Left lung (tissue), 4 donors: ENCODE measurements at regions not wholly inside any gene's neighbourhood (a gene's known extent, or its start where the extent isn't known, plus 50 kb on each side); places are given as distances from the start of the nearest gene placed in this dataset.

Experiments
- ATAC-seq: fragments of 200-7000 bp; cut with Tn5 transposase; one replicate; pipeline ENCODE4 v1.9.1; 2020; ENCODE audit warnings: moderate library complexity
- DNase-seq, 4 donors: peaks; one replicate each; pipeline ENCODE4 v3.0.0-alpha.2; 2013 to 2020
- H3K27ac ChIP-seq, 2 donors: fragments of 200-600 bp; sonication (generic) in 1 of 2; one replicate each; pipeline versions ENCODE4 v1.5.0 to v1.8.0; 2020 to 2021
- H3K27me3 ChIP-seq, 2 donors: fragments of 200-600 bp; sonication (generic) in 1 of 2; one replicate each; pipeline versions ENCODE4 v1.5.0 to v1.8.0; 2020 to 2021
- H3K36me3 ChIP-seq, 2 donors: fragments of 200-600 bp; sonication (generic) in 1 of 2; one replicate each; pipeline versions ENCODE4 v1.5.0 to v1.8.0; 2020 to 2021
- H3K4me1 ChIP-seq, 2 donors: fragments of 200-600 bp; one replicate each; pipeline ENCODE4 v1.8.0; 2021
- H3K4me3 ChIP-seq, 2 donors: fragments of 200-600 bp; sonication (generic) in 1 of 2; one replicate each; pipeline versions ENCODE4 v1.5.0 to v1.8.0; 2020 to 2021; ENCODE audit warnings: mild to moderate bottlenecking in 1 of 2
- H3K9me3 ChIP-seq, 2 donors: fragments of 200-600 bp; sonication (generic) in 1 of 2; one replicate each; pipeline versions ENCODE4 v1.5.0 to v1.8.0; 2020 to 2021
- intact Hi-C, 2 donors: fragments of 100-400 bp; cut with DNase I; formaldehyde crosslinking; loops; one replicate each; pipeline versions ENCODE4 v1.11.2 to v1.14.2; 2022
- TF ChIP-seq, protein P1 (sequence below), 2 donors: fragments of 200-600 bp; sonication (generic) in 1 of 2; IDR thresholded peaks; one replicate each; pipeline versions ENCODE4 v1.5.0 to v1.8.0; 2021; ENCODE audit warnings: antibody characterized with exemption in 2 of 2
- donor health status: DM: no; HTN: yes; CAD: no.
- donor health status: DM: no; HTN: no; CAD: no.

DNA sequence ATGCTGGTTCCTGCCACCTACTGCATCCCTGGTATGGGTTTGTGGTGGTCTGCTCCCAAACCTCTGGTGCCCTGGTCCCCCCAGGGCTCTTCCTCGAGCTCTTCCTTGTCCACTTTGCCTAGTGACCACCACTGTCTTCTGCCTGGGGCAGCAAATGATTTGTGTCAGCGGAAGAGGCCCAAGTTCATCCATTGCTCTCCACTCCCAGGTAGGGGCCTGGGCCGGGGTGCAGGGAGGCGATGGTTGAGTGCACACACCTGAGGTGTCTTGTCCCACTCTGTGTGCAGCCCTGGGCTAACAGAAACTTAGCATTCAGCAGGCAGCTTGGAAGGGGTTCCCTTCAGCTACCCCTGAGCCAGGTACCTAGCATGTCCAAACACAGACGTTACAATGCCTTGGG is 75.6 kb upstream of the SOX3 start:
- H3K27me3 ChIP-seq = no peaks in the 10 kb centered on the region
- ATAC-seq (no peak), DNase-seq (no peak)
- no peak overlapping the region for H3K27ac ChIP-seq
- intact Hi-C loops = no loop called here
- H3K36me3 ChIP-seq = no peaks in the 10 kb centered on the region
- H3K4me3 ChIP-seq = no peak overlapping the region
- no peaks in the 10 kb centered on the region for H3K4me1 ChIP-seq
- TF ChIP-seq, protein P1, sequence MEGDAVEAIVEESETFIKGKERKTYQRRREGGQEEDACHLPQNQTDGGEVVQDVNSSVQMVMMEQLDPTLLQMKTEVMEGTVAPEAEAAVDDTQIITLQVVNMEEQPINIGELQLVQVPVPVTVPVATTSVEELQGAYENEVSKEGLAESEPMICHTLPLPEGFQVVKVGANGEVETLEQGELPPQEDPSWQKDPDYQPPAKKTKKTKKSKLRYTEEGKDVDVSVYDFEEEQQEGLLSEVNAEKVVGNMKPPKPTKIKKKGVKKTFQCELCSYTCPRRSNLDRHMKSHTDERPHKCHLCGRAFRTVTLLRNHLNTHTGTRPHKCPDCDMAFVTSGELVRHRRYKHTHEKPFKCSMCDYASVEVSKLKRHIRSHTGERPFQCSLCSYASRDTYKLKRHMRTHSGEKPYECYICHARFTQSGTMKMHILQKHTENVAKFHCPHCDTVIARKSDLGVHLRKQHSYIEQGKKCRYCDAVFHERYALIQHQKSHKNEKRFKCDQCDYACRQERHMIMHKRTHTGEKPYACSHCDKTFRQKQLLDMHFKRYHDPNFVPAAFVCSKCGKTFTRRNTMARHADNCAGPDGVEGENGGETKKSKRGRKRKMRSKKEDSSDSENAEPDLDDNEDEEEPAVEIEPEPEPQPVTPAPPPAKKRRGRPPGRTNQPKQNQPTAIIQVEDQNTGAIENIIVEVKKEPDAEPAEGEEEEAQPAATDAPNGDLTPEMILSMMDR (IDR thresholded peaks at IDR 0.05) = no peak
- H3K9me3 ChIP-seq = no peaks in the 10 kb centered on the region

DNA sequence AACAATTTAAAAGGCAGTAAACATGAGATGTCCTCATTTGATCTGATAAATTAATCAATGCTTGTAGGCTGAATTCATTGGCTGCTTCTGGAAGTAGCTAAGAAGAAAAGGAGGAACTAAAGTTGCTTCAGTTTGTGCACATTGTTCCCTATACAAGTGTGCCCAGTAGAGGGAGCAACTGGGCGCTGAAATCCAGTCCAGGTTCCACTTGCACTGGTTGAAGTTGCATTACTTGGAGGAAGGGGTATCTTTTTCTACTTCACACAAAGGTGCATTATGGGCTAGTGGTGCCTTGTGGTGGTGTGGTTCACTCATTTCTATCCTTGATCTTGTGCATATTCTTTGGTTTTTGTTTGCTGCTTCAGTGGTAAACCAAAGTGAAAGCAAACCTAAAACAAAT is 67.9 kb upstream of the SOX3 start:
- Histone ChIP-seq H3K27me3 (no peaks in the 10 kb centered on the region), H3K27ac (no peak overlapping the region), H3K4me3 (no peak overlapping the region), H3K9me3 (no peaks in the 10 kb centered on the region), H3K4me1 (no peaks in the 10 kb centered on the region), H3K36me3 (no peaks in the 10 kb centered on the region)
- ATAC-seq = peak; percentile 91
- TF ChIP-seq, protein P1 (IDR thresholded peaks at IDR 0.05) = peak; percentile 25 to 69
- peak in 3 of 4 donors; percentile 11 to 37 (median 28) for DNase-seq
- intact Hi-C loops = no loop called here

DNA sequence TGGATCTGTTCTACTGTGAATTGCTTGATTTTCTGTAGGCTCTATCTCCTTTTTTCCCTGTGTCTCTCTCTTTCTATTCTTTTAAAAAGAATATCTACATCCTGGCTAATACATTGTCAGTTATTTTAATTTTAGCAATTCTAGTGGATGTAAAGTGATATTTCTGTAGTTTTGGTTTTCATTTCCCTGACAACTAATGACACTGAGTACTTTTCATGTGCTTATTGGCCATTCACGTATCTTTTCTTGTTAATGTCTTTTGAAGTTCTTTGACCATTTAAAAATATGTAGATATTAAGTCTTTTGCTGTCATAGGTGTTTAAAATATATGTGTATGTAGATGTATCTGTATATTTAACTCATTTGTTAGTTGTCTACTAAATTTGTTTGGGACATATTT is 59.0 kb upstream of the SOX3 start:
- no peak overlapping the region for H3K27ac ChIP-seq
- H3K9me3 ChIP-seq = no peaks in the 10 kb centered on the region
- H3K4me3 ChIP-seq = no peak overlapping the region
- no peaks in the 10 kb centered on the region for H3K27me3 ChIP-seq
- intact Hi-C loops = no loop called here
- ATAC-seq (no peak), DNase-seq (no peak)
- no peaks in the 10 kb centered on the region for H3K4me1 ChIP-seq
- TF ChIP-seq, protein P1 (IDR thresholded peaks at IDR 0.05) = no peak
- no peaks in the 10 kb centered on the region for H3K36me3 ChIP-seq
